ENCODE measurements at regions not wholly inside any gene's neighbourhood (a gene's known extent, or its start where the extent isn't known, plus 50 kb on each side); places are given as distances from the start of the nearest gene placed in this dataset.
"Not testable (repeated sequence)": the region's sequence is repeated elsewhere in the genome, so short reads cannot be mapped to it uniquely, and the experiment has no call there.

DNA sequence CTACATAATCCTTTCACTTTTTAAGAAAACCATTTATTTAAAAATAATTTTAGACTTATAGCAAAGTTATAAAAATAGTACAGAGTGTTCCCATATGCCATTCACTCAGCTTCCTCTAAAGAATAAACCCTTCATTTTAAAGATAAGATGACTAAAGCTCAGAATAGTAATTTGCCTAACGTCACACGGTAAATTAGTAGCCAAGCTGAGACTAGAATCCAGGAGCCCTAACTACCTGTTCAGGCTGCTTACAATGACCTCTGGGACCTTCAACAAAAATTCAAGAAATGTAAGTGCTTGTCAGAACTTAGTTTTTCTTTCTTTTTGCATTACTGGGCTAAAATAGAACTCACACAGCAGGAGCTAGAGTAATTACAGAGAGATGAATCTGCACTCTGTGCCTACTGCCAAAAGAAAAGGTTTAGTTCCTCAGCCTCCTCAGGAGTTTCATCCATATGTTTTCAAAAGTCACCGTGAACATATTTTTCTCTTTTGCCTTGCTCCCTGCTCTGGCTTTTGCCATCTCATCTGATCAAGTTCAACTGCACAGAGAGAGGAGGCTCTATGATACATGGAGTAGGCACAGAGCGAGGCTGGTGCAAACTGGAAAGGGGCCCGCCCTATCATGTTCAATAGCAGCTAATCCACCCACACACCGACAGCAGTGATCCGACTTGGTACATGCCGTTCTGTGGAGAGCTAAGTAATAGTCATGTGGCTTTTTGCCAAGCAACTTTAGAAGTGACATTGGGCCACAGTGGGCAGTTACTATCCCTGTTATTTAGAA is 112.7 kb upstream of the SEC22B start:
- H4K20me1 ChIP-seq (replicated peaks; ENCODE audit: control insufficient read depth, extremely low read depth, insufficient read depth, low read length); intact Hi-C loops (cut with micrococcal nuclease); BruUV-seq (replicated peaks); H3K4me2 ChIP-seq (ENCODE audit: insufficient read depth, low read length); H3K9me3 ChIP-seq (replicated peaks; ENCODE audit: control insufficient read depth, insufficient read depth, low read length); FAIRE-seq; H3K9me1 ChIP-seq (replicated peaks; ENCODE audit: control insufficient read depth, extremely low read depth, insufficient read depth, low read length); POLR2A ChIA-PET; H2AFZ ChIP-seq (ENCODE audit: low read depth, low read length); H3K36me3 ChIP-seq (ENCODE audit: control insufficient read depth in 2 of 2, extremely low read depth in 1 of 2, insufficient read depth in 2 of 2, low read length in 2 of 2); H3K4me1 ChIP-seq (ENCODE audit: control insufficient read depth, extremely low read depth, insufficient read depth, low read length); H3K27ac ChIP-seq (ENCODE audit: insufficient read depth, low read depth, low read length); H3K79me2 ChIP-seq (ENCODE audit: control insufficient read depth, insufficient read depth, low read length); CTCF ChIA-PET; H3K27me3 ChIP-seq (ENCODE audit: control insufficient read depth in 2 of 2, insufficient read depth in 2 of 2, low read length in 2 of 2); DNase-seq (ENCODE audit: low read depth, low spot score); H3K4me3 ChIP-seq (replicated peaks in 1 of 3; ENCODE audit: insufficient read depth in 1 of 3, low read depth in 1 of 3, low read length in 3 of 3); dilution Hi-C loops (cut with MboI; ENCODE audit: extremely low pct_ligation_motif_present, low sequenced_read_pairs); H3K9ac ChIP-seq (replicated peaks; ENCODE audit: extremely low read depth, insufficient read depth, low read length): not testable (repeated sequence)

DNA sequence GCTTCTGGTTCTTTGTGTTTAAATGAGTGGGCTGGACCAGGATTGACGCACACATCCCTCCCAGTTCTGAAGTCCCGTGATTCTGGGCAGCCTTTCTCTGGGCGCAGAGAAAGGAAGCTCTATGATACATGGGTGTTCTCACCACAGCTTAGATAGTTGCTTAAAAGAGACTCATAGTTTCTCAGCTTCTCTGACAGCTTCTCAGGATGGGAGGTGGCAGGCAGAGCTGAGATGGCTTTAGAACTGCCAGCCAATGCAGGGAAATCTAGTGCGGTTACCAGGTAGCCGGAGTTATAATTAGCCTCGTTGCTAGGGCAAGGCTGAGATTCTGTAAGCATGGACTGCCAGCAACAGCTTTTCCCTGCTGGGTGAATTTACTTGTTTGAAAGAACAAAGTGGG is 111.8 kb upstream of the SEC22B start:
- H3K9me1 ChIP-seq (replicated peaks; ENCODE audit: control insufficient read depth, extremely low read depth, insufficient read depth, low read length); H3K36me3 ChIP-seq (ENCODE audit: control insufficient read depth in 2 of 2, extremely low read depth in 1 of 2, insufficient read depth in 2 of 2, low read length in 2 of 2); CTCF ChIA-PET; dilution Hi-C loops (cut with MboI; ENCODE audit: extremely low pct_ligation_motif_present, low sequenced_read_pairs); H2AFZ ChIP-seq (ENCODE audit: low read depth, low read length); H4K20me1 ChIP-seq (replicated peaks; ENCODE audit: control insufficient read depth, extremely low read depth, insufficient read depth, low read length); H3K9me3 ChIP-seq (replicated peaks; ENCODE audit: control insufficient read depth, insufficient read depth, low read length); DNase-seq (ENCODE audit: low read depth, low spot score); H3K9ac ChIP-seq (replicated peaks; ENCODE audit: extremely low read depth, insufficient read depth, low read length); H3K27ac ChIP-seq (ENCODE audit: insufficient read depth, low read depth, low read length); H3K27me3 ChIP-seq (ENCODE audit: control insufficient read depth in 2 of 2, insufficient read depth in 2 of 2, low read length in 2 of 2); H3K79me2 ChIP-seq (ENCODE audit: control insufficient read depth, insufficient read depth, low read length); FAIRE-seq; H3K4me2 ChIP-seq (ENCODE audit: insufficient read depth, low read length); BruUV-seq (replicated peaks); H3K4me1 ChIP-seq (ENCODE audit: control insufficient read depth, extremely low read depth, insufficient read depth, low read length); intact Hi-C loops (cut with micrococcal nuclease); POLR2A ChIA-PET; H3K4me3 ChIP-seq (replicated peaks in 1 of 3; ENCODE audit: insufficient read depth in 1 of 3, low read depth in 1 of 3, low read length in 3 of 3): not testable (repeated sequence)

DNA sequence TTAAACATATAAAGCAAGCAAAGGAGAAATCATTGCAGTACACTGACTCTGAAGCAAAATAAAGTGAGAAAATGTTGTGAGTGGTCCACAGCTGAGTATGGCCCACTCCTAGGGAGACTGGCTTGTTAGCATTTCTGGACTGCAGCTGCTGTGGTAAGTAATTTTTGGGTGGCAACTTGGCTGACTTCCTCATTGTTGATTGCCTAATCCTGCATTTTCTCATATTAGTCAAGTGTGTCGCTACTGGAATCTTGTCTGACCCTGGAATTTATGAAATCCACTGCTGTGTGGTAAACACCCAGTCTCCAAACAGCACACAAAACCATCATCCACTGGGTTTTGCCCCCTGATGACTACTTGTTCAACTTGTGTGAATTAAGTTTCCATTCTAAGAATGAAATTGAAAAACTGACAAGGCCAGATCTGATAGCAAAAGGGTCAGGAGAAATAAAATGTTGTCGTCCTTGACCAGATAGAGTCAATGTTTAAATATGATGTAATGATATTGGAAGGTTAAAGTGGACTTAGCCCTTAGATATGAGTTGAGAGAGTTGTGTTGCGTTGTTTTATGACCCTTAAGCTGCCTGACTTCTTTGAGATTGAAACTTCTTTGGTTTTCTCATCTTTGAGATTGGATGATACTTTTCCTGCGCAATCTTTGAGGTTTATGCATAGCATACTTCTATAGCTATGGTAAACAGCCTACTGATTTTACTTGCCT is 106.6 kb upstream of the SEC22B start:
- dilution Hi-C loops (cut with MboI; ENCODE audit: extremely low pct_ligation_motif_present, low sequenced_read_pairs); H3K4me2 ChIP-seq (ENCODE audit: insufficient read depth, low read length); H2AFZ ChIP-seq (ENCODE audit: low read depth, low read length); H3K79me2 ChIP-seq (ENCODE audit: control insufficient read depth, insufficient read depth, low read length); DNase-seq (ENCODE audit: low read depth, low spot score); H3K27ac ChIP-seq (ENCODE audit: insufficient read depth, low read depth, low read length); intact Hi-C loops (cut with micrococcal nuclease); H4K20me1 ChIP-seq (replicated peaks; ENCODE audit: control insufficient read depth, extremely low read depth, insufficient read depth, low read length); H3K9ac ChIP-seq (replicated peaks; ENCODE audit: extremely low read depth, insufficient read depth, low read length); POLR2A ChIA-PET; FAIRE-seq; H3K9me3 ChIP-seq (replicated peaks; ENCODE audit: control insufficient read depth, insufficient read depth, low read length); H3K4me3 ChIP-seq (replicated peaks in 1 of 3; ENCODE audit: insufficient read depth in 1 of 3, low read depth in 1 of 3, low read length in 3 of 3); H3K9me1 ChIP-seq (replicated peaks; ENCODE audit: control insufficient read depth, extremely low read depth, insufficient read depth, low read length); CTCF ChIA-PET; H3K27me3 ChIP-seq (ENCODE audit: control insufficient read depth in 2 of 2, insufficient read depth in 2 of 2, low read length in 2 of 2); BruUV-seq (replicated peaks); H3K36me3 ChIP-seq (ENCODE audit: control insufficient read depth in 2 of 2, extremely low read depth in 1 of 2, insufficient read depth in 2 of 2, low read length in 2 of 2); H3K4me1 ChIP-seq (ENCODE audit: control insufficient read depth, extremely low read depth, insufficient read depth, low read length): not testable (repeated sequence)

DNA sequence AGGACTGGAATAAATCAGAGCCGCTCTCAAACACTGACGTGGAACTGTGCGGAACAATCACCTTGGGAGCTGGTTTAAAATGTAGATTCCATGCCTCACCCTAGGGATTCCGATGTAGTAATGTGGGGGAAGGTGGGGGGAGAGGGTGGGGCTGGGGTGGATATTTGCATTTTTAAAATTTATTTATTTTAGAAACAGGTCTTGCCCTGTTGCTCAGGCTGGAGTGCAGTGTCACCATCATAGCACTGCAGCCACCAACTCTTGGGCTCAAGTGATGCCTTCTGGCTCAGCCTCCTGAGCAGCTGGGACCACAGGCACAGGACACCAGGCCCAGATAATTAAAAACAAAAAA is 101.9 kb upstream of the SEC22B start:
- POLR2A ChIA-PET; H3K9me3 ChIP-seq (replicated peaks; ENCODE audit: control insufficient read depth, insufficient read depth, low read length): not testable (repeated sequence)

More for the DNA sequence above, 101.9 kb upstream of the SEC22B start:
- H3K27me3 ChIP-seq (ENCODE audit: control insufficient read depth in 2 of 2, insufficient read depth in 2 of 2, low read length in 2 of 2); H4K20me1 ChIP-seq (replicated peaks; ENCODE audit: control insufficient read depth, extremely low read depth, insufficient read depth, low read length); H3K4me1 ChIP-seq (ENCODE audit: control insufficient read depth, extremely low read depth, insufficient read depth, low read length); H3K36me3 ChIP-seq (ENCODE audit: control insufficient read depth in 2 of 2, extremely low read depth in 1 of 2, insufficient read depth in 2 of 2, low read length in 2 of 2); H3K27ac ChIP-seq (ENCODE audit: insufficient read depth, low read depth, low read length); H3K79me2 ChIP-seq (ENCODE audit: control insufficient read depth, insufficient read depth, low read length); H2AFZ ChIP-seq (ENCODE audit: low read depth, low read length); intact Hi-C loops (cut with micrococcal nuclease); dilution Hi-C loops (cut with MboI; ENCODE audit: extremely low pct_ligation_motif_present, low sequenced_read_pairs); H3K9me1 ChIP-seq (replicated peaks; ENCODE audit: control insufficient read depth, extremely low read depth, insufficient read depth, low read length); H3K4me2 ChIP-seq (ENCODE audit: insufficient read depth, low read length); BruUV-seq (replicated peaks); DNase-seq (ENCODE audit: low read depth, low spot score); FAIRE-seq; H3K4me3 ChIP-seq (replicated peaks in 1 of 3; ENCODE audit: insufficient read depth in 1 of 3, low read depth in 1 of 3, low read length in 3 of 3); CTCF ChIA-PET; H3K9ac ChIP-seq (replicated peaks; ENCODE audit: extremely low read depth, insufficient read depth, low read length): not testable (repeated sequence)
